GM12872 (cell line): ENCODE measurements at regions not wholly inside any gene's neighbourhood (a gene's known extent, or its start where the extent isn't known, plus 50 kb on each side); places are given as distances from the start of the nearest gene placed in this dataset.

Experiments
- CTCF ChIP-seq: IDR thresholded peaks from 3 replicates; pipeline ENCODE4 v1.5.1; 2011; ENCODE audit warnings: low read depth, mild to moderate bottlenecking, low read length, moderate library complexity; ENCODE audit not compliant: insufficient read depth

DNA sequence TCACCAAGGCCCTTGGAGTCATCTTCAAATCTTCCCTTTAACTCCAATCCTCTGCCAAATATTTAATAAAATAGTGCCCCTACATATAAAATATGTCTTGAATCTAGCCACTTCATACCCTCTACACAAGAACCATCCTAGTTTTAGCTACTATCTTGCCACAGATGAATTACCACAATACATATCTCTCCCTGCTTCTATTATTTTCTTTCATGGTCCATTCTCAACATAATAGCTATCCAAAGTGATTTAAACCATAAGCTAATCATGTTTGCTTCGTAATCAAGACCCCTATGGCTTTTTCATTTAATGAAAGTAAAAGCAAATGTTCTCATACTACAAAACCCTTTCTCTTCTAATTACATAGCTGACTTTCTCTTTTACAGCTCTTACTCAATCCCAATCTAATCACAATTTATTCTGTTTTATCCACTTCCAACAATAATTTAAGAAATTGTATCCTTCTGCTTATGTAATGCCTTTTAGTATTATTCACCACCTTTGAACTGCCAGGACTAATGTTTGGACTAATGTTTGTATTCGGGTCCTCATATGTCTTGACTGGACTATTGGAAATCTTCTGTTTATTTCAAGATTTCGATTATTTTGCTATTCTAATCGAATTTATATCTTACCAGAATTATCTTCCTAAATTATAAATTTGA lies 412.0 kb downstream of the SLITRK1 start:
- no peak for TF ChIP-seq CTCF

GRCh38 chr13:83453723-83454122 lies 428.6 kb downstream of the SLITRK1 start:
- TF ChIP-seq CTCF: no peak

- TF ChIP-seq CTCF: no peak
Measured at GRCh38 chr13:83453300-83453699, 429.0 kb downstream of the SLITRK1 start.

DNA sequence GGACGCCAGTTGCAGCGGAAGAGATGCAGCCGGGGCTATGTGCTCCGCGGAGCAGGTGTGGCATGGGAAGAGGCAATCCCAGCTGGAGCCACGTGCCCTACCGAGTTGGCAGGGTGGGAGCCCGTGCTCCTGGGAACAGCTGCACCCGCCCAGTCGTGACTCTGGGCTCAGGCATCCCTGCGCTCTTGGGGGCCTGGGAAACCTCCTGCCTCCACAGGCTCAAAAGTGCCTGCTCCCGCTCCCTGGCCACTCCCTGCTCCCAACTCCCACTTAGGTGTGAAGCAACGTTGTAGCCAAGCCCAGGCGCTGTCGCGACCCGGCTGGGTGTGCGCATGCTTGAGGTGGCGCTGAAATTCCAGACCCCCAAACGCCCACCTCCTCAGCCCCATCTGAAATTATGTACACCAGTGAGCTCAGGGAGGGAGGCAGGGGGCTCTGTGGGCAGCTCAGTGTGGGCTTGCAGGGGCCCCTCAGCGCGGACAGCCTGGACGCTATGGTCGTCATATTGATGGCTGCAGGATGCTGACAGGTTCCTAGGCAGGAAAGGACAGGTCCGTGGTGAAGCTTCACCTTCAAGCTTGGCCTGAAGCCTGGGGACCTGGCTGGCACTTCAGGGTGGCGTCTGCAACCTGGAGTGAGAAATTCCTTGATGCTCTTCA lies 429.9 kb downstream of the SLITRK1 start:
- no peak for TF ChIP-seq CTCF

DNA sequence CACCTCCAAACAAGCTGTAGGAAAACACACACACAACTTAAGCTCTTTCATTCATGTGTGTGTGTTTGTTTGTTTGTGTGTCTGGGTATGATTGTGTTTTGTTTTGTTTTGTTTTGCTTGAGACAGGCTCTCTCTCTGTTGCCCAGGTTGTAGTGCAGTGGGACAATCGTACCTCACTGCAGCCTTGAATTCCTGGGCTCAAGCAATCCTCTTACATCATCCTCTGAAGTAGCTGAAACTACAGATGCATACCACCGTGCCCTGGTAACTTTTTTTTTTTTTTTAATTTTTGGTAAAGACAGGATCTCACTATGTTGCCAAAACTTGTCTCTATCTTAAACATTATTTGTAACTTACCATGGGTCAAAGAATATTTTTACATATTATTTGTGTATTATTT lies 431.7 kb downstream of the SLITRK1 start:
- TF ChIP-seq CTCF: no peak

DNA sequence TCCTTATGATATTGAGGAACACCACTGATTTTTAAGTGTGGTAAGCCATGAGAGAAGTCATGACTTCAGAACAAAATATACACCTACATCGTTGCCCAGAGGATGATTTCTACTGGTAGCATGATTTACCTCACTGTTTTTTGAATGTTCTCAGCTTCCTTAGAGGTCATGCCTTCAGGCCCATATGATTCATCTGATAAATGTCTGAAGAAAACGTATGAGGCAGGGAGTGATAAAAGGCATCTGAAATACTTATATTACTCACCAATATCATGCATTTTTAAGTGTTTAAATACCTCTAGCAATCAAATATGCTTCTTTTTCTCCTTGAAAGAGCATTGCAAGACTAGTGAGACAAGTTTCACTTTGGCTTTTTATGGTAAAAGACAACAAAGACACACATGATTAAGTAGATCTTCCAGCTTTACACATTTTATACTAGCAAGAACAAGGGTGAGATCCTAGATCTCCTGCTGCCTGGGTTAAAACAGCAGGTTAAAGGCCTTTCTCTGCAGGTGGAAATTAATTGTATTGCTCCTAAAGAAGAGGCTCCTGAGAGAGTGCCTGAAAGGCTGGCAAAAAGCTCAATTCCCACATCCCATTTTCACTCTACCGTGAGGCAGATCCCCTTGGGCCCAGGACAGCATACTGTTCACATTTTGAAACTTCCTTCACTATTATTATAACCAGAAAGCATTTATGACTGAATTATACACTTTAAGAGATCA lies 432.4 kb downstream of the SLITRK1 start:
- no peak for TF ChIP-seq CTCF

DNA sequence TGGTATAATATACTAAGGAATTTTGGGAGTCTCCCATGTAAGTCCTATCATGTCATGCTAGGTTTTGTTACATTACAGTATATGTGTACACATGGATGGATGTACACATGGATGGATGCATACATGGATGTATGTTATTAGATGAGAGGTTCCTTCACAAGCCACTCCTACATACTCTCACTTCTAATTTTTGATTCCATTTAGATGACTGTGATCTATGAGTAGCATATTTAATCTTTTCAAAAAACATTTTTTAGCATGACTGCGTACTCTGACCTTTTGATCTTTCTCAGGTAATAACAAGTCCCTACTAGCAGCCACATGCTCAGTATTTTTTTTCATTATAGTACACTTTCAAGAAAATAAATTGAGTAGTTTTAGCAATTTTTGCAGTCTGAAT lies 441.8 kb downstream of the SLITRK1 start:
- TF ChIP-seq CTCF: no peak
